Endothelial cell (in vitro differentiated cells): ENCODE measurements at regions not wholly inside any gene's neighbourhood (a gene's known extent, or its start where the extent isn't known, plus 50 kb on each side); places are given as distances from the start of the nearest gene placed in this dataset.
"Not testable (repeated sequence)": the region's sequence is repeated elsewhere in the genome, so short reads cannot be mapped to it uniquely, and the experiment has no call there.

ENCODE experiments used
- DNase-seq: peaks from one replicate; pipeline ENCODE4 v3.0.0; 2021; ENCODE audit warnings: low spot score
- H3K27ac Mint-ChIP-seq: one replicate; pipeline ENCODE4 v1.8.0; 2021; ENCODE audit warnings: mixed read lengths, inconsistent platforms; ENCODE audit not compliant: unreplicated experiment
- H3K27me3 Mint-ChIP-seq: one replicate; pipeline ENCODE4 v1.8.0; 2021; ENCODE audit warnings: mild to moderate bottlenecking, moderate library complexity, mixed read lengths, inconsistent platforms; ENCODE audit not compliant: unreplicated experiment
- H3K36me3 Mint-ChIP-seq: one replicate; pipeline ENCODE4 v1.8.0; 2021; ENCODE audit warnings: mild to moderate bottlenecking, low read depth, mixed read lengths, inconsistent platforms; ENCODE audit not compliant: unreplicated experiment
- H3K4me1 Mint-ChIP-seq: one replicate; pipeline ENCODE4 v1.8.0; 2021; ENCODE audit warnings: mild to moderate bottlenecking, mixed read lengths, inconsistent platforms; ENCODE audit not compliant: unreplicated experiment
- H3K4me3 Mint-ChIP-seq: one replicate; pipeline ENCODE4 v1.8.0; 2021; ENCODE audit warnings: mild to moderate bottlenecking, mixed read lengths, inconsistent platforms; ENCODE audit not compliant: unreplicated experiment
- H3K9me3 Mint-ChIP-seq: one replicate; pipeline ENCODE4 v1.8.0; 2021; ENCODE audit warnings: mixed read lengths, inconsistent platforms; ENCODE audit not compliant: unreplicated experiment
- CTCF ChIP-seq: fragments of 200-600 bp; sonication (generic); IDR thresholded peaks from one replicate; pipeline ENCODE4 v1.5.0; 2021; ENCODE audit warnings: antibody characterized with exemption; ENCODE audit not compliant: unreplicated experiment

GRCh38 chr13:87153371-87153770 is 517.8 kb upstream of the SLITRK5 start:
- no peak for TF ChIP-seq CTCF
- no peak for DNase-seq
- Mint-ChIP-seq H3K36me3 (no peaks in the 10 kb centered on the region), H3K4me1 (no peaks in the 10 kb centered on the region), H3K27me3 (no peaks in the 10 kb centered on the region), H3K9me3 (no peaks in the 10 kb centered on the region), H3K4me3 (no peak overlapping the region), H3K27ac (no peak overlapping the region)

GRCh38 chr13:87166348-87166747 is 504.8 kb upstream of the SLITRK5 start:
- Mint-ChIP-seq H3K27me3 (no peaks in the 10 kb centered on the region), H3K27ac (no peak overlapping the region), H3K9me3 (no peaks in the 10 kb centered on the region), H3K4me3 (no peak overlapping the region), H3K36me3 (no peaks in the 10 kb centered on the region), H3K4me1 (no peaks in the 10 kb centered on the region)
- no peak for DNase-seq
- no peak for TF ChIP-seq CTCF

GRCh38 chr13:87168390-87168789 is 502.8 kb upstream of the SLITRK5 start:
- H3K27ac Mint-ChIP-seq: no peak overlapping the region
- H3K4me1 Mint-ChIP-seq: no peaks in the 10 kb centered on the region
- peaks cover 3% of the 10 kb centered on the region for H3K27me3 Mint-ChIP-seq
- H3K9me3 Mint-ChIP-seq: no peaks in the 10 kb centered on the region
- no peak for TF ChIP-seq CTCF
- DNase-seq: no peak
- no peak overlapping the region for H3K4me3 Mint-ChIP-seq
- H3K36me3 Mint-ChIP-seq: no peaks in the 10 kb centered on the region

- peaks cover 3% of the 10 kb centered on the region for H3K27me3 Mint-ChIP-seq
- no peak overlapping the region for H3K27ac Mint-ChIP-seq
- no peak overlapping the region for H3K4me3 Mint-ChIP-seq
- no peaks in the 10 kb centered on the region for H3K36me3 Mint-ChIP-seq
- no peaks in the 10 kb centered on the region for H3K9me3 Mint-ChIP-seq
- TF ChIP-seq CTCF: no peak
- DNase-seq: no peak
- no peaks in the 10 kb centered on the region for H3K4me1 Mint-ChIP-seq
These were observed 501.8 kb upstream of the SLITRK5 start for GRCh38 chr13:87169337-87169736.

GRCh38 chr13:87172166-87172835 is 498.9 kb upstream of the SLITRK5 start:
- no peaks in the 10 kb centered on the region for H3K36me3 Mint-ChIP-seq
- peaks cover 3% of the 10 kb centered on the region for H3K27me3 Mint-ChIP-seq
- no peak for TF ChIP-seq CTCF
- no peak overlapping the region for H3K27ac Mint-ChIP-seq
- DNase-seq: no peak
- no peaks in the 10 kb centered on the region for H3K4me1 Mint-ChIP-seq
- H3K4me3 Mint-ChIP-seq: no peak overlapping the region
- H3K9me3 Mint-ChIP-seq: no peaks in the 10 kb centered on the region

GRCh38 chr13:87185138-87185537 is 486.0 kb upstream of the SLITRK5 start:
- not testable (repeated sequence) for H3K27me3 Mint-ChIP-seq, H3K27ac Mint-ChIP-seq, H3K4me3 Mint-ChIP-seq, H3K36me3 Mint-ChIP-seq, DNase-seq, H3K9me3 Mint-ChIP-seq, H3K4me1 Mint-ChIP-seq

GRCh38 chr13:87186647-87187046 is 484.5 kb upstream of the SLITRK5 start:
- not testable (repeated sequence) for H3K36me3 Mint-ChIP-seq, H3K4me1 Mint-ChIP-seq, H3K4me3 Mint-ChIP-seq, DNase-seq, H3K27me3 Mint-ChIP-seq, H3K27ac Mint-ChIP-seq, H3K9me3 Mint-ChIP-seq

GRCh38 chr13:87191485-87191884 is 479.7 kb upstream of the SLITRK5 start:
- H3K4me1 Mint-ChIP-seq, DNase-seq, H3K36me3 Mint-ChIP-seq, H3K9me3 Mint-ChIP-seq, H3K27me3 Mint-ChIP-seq, H3K4me3 Mint-ChIP-seq: not testable (repeated sequence)
- peak overlapping the region; percentile 40 for H3K27ac Mint-ChIP-seq
